GM20000 (cell line): ENCODE measurements at regions not wholly inside any gene's neighbourhood (a gene's known extent, or its start where the extent isn't known, plus 50 kb on each side); places are given as distances from the start of the nearest gene placed in this dataset.

Source experiments
- DNase-seq: peaks from one replicate; pipeline ENCODE4 v3.0.0; 2012; ENCODE audit warnings: low spot score
- TF ChIP-seq, protein P1 (sequence below): IDR thresholded peaks from 2 replicates; pipeline ENCODE4 v1.5.1; 2012; ENCODE audit warnings: mild to moderate bottlenecking, control low read depth; ENCODE audit errors: extremely low read depth, missing control alignments

- no peak for DNase-seq
- TF ChIP-seq, protein P1, sequence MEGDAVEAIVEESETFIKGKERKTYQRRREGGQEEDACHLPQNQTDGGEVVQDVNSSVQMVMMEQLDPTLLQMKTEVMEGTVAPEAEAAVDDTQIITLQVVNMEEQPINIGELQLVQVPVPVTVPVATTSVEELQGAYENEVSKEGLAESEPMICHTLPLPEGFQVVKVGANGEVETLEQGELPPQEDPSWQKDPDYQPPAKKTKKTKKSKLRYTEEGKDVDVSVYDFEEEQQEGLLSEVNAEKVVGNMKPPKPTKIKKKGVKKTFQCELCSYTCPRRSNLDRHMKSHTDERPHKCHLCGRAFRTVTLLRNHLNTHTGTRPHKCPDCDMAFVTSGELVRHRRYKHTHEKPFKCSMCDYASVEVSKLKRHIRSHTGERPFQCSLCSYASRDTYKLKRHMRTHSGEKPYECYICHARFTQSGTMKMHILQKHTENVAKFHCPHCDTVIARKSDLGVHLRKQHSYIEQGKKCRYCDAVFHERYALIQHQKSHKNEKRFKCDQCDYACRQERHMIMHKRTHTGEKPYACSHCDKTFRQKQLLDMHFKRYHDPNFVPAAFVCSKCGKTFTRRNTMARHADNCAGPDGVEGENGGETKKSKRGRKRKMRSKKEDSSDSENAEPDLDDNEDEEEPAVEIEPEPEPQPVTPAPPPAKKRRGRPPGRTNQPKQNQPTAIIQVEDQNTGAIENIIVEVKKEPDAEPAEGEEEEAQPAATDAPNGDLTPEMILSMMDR = no peak
These were observed 242.4 kb downstream of the OPA1 start for GRCh38 chr3:193835414-193835813.

DNA sequence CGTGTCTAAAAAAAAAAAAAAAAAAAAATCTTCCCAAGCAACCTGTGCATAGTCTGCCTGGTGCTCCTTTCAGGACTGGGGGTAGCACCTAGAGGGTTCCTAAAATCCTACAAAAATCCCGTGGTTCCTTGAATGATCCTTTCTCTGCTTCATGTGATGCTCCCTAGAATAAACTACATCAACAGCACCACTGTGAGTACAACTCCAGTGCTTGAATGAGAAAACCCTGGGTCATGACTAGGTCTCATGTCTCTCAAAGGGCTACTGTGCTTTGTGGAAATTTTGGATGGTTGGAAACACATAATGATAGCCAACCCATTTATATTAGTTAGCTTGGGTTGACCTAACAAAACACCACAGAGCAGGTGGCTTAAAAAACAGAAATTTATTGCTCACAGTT, 243.5 kb downstream of the OPA1 start:
- TF ChIP-seq, protein P1 = no peak
- DNase-seq = no peak

DNA sequence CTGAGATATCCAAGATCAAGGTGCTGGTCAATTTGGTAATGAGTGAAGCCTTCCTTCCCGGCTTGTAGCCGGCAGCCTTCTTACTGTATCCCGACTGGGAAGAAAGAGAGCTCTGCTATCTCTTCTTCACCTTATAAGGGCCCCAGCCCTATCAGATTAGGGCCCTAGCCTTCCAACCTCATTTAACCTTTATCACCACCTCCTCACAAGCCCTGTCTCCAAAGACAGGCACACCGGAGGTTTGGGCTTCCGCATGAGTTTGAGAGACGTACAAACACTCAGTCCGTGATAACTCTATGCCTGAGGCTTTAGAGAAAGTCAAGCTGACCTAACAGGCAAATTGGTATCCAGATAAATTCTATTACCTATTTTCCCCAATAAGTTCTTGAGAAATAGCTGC, 243.9 kb downstream of the OPA1 start:
- no peak for DNase-seq
- TF ChIP-seq, protein P1 = no peak

- DNase-seq = no peak
- TF ChIP-seq, protein P1 = no peak
These were observed 244.4 kb downstream of the OPA1 start for GRCh38 chr3:193837347-193837827.

DNA sequence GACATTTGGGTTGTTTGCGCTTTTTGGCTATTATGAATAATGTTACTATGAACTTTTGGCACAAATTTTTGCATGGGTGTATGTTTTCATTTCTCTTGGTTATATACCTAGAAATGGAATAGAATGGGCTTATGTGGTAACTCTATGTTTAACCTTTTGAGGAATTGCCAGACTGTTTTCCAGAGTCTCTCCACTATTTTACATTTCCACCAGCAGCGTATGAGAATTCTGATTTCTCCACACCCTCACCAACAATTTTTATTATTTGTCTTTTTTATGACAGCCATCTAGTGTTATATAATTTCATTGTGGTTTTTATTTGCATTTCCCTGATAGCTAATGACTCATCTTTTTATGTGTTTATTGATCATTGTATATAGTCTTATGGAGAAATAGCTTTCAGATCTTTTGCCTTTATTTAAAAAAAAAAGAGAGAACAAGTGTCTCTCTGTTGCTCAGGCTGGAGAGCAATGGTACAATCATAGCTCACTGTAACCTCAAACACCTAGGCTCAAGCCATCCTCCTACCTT, 247.2 kb downstream of the OPA1 start:
- TF ChIP-seq, protein P1 = no peak
- DNase-seq = no peak

GRCh38 chr3:193841581-193841980, 248.6 kb downstream of the OPA1 start:
- DNase-seq = no peak
- TF ChIP-seq, protein P1 = no peak

DNA sequence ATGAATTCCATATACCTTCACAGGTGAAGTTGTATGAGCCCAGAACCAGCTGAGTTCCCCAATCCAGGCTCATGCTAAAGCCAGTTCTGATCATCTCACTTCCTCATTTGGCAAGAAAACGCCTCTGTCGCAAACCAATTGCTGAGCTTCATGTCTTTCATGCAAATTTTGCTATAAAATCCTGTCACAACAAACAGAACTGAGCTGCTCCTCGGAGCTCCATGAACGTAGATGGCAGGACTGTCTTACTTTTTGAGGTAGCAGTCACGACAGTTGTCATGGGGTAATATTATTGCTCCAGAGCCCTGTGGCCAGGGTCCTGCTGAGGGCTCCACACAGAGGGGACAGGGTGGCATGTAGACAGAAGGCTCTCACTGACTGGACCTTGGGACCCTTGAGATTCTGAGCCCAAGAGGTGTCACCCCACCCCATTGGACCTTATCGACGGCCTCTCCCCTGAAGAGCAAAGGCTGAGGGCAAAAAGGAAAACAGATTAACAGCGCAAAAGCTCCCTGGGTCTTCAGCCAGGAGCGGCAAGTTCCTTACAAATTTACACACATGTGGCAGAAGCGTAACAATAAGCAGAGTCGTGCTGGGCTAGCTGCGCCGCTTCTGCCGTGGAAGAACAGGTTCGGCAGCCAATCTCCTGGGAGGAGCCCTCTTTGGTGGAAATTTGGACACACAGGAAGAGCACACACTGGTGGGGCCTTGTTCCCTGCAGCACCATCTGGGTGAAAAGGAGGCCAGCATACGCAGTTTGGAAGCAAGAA, 249.2 kb downstream of the OPA1 start:
- peak; percentile 44 for DNase-seq
- TF ChIP-seq, protein P1 = no peak
